SK-N-SH treated with all-trans-retinoic acid at 6 μM for 48 hours (cell line): ENCODE measurements at regions not wholly inside any gene's neighbourhood (a gene's known extent, or its start where the extent isn't known, plus 50 kb on each side); places are given as distances from the start of the nearest gene placed in this dataset.

Experiments used
- PATZ1 ChIP-seq: fragments of 250-450 bp; sonication (Bioruptor Pico); IDR thresholded peaks from 2 replicates; pipeline ENCODE4 v1.8.0; 2020; ENCODE audit warnings: mild to moderate bottlenecking, moderate library complexity, borderline replicate concordance
- ZFP3 ChIP-seq: fragments of 250-450 bp; sonication (Bioruptor Pico); IDR thresholded peaks from 2 replicates; pipeline ENCODE4 v1.5.0; 2020; ENCODE audit warnings: mild to moderate bottlenecking, moderate library complexity

GRCh38 chrX:88424071-88424470, 323.0 kb upstream of the CPXCR1 start:
- TF ChIP-seq PATZ1 (CRISPR knock-in tag) (no peak), ZFP3 (CRISPR knock-in tag) (no peak)
